ENCODE measurements at regions not wholly inside any gene's neighbourhood (a gene's known extent, or its start where the extent isn't known, plus 50 kb on each side); places are given as distances from the start of the nearest gene placed in this dataset.

DNA sequence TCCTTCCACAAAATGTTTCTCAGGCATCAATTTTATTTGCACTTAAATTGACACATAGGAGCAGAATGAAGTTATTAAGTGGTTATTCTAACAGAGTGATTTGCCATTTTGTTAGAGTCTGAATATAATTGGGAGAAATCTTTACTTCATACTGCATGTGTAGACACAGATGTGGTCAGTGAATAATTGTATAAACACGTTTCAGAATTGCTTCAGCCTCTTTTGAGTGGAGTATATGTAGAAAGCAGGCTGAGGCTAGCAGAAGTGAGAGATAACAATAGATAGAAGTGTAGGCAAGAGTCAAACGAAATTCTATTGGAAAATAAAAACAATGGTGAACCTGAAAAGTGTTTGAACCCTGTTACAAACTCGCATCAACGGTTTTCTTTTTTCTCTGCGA is 270.7 kb downstream of the TMEM167A start:
- no peak for DNase-seq (ENCODE audit: low spot score)

DNA sequence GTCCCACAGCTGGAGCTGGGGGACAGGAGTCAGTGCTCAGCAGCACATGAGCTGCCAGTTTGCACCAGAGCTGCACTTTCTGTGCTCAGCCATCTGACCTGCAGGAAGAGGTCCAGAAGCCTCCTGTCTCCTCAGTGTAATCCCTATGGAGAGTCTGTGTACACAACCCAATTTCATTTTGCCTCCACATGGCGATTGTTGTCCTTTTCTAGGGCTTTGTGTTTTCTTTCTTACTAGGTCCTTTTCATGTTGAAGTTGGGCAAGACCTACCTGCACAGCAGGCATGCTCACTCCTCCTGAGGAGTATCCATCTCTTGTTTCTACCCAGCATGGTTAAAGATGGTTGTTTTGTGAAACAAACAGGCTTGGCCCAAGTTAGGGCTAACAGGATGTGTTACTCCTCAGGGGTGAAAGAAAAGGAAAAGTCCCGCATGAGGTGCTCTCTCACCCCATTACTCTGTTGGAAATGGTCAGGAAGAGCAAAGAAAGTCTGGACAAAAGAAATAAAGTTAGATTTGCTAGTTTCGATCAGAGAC is 273.0 kb downstream of the TMEM167A start:
- no peak for DNase-seq (ENCODE audit: low spot score)

DNA sequence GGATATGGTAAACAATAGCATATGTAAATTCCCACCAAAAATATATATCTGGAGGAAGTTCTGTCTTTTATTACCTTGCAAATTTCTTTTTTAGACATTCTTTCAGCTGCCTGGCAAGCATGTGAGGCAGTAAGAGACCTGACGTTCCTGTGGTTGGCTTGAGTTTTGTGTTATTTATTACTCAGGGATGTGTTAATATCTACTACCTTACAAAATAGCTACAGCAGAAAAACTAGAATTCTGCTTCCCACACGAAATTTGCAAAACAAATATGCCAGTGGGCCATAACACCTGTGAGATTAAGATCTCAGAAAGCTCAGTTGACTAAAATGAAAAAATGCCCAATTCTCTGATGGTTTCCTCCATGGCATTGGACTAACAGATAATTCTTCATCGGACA is 274.2 kb downstream of the TMEM167A start:
- DNase-seq (ENCODE audit: low spot score): no peak

DNA sequence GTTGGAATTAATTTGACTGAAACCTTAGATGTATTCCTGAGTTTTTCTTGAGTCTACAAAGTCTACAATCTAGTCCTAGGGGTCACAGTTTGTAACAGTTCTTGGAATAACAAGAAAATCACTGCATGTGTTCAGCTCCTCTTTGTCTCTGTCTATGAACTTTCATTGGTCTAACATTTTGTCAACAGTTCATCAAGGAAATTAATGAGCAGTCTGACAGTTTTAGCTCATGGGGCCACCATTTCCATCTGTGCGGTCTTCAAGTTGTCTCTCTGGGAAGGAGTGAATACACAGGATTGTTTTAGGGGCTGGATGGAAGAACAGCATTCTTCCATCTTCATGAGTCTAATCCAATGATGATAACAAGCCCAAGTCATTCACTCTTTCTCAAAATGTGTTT is 276.4 kb downstream of the TMEM167A start:
- no peak for DNase-seq (ENCODE audit: low spot score)

DNA sequence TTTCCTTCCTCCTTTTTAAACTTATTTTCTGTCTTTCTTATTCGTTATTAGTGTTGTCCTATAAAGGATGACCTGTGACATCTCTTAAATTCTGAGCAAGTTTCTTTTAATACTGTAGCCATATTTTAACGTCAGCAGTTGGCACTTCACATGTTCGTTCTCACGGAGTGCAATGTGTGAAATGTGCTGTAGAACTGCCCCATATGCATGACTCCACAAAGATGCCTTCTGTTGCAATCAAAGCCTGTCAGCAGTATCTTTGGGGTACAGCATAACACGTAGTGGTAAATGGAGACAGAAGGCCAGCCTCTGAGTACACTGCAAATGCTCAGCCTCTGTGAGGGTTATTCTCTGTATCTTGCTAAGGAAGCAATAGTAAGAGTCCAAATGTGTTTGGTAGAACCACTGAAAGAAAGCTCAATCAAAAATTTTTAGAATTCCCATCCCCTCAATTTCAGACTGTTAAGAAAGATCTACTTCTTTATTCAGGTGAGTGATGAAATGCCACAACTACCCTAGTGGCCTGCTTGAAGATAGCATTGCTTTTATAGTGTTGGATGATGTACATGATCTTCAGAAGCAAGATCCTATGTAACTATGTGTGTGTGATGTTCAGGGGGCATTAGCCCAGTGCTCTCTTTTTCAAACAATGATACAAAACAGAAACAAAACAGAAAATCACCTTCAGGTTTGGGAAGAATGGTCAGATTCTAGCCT is 277.7 kb downstream of the TMEM167A start:
- DNase-seq (ENCODE audit: low spot score): no peak

DNA sequence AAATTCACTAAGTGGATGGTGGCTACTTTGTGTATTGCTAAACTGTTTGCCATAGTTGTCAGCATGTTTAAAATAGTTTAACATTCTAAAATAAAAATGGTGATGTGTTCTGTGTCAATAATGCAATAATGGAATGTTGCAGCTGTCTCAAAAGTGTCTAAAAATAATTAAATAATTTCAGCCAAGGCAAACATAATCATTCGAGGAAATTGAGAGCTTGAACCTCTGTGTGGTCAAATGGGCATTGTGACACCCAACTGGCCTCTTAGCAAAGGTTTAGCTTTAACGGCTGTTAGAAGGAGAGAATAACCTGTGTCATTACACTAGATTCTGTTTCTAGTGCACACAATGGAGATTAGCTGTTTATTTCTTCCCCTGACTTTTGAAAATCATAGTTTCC is 278.5 kb downstream of the TMEM167A start:
- DNase-seq (ENCODE audit: low spot score): no peak

DNA sequence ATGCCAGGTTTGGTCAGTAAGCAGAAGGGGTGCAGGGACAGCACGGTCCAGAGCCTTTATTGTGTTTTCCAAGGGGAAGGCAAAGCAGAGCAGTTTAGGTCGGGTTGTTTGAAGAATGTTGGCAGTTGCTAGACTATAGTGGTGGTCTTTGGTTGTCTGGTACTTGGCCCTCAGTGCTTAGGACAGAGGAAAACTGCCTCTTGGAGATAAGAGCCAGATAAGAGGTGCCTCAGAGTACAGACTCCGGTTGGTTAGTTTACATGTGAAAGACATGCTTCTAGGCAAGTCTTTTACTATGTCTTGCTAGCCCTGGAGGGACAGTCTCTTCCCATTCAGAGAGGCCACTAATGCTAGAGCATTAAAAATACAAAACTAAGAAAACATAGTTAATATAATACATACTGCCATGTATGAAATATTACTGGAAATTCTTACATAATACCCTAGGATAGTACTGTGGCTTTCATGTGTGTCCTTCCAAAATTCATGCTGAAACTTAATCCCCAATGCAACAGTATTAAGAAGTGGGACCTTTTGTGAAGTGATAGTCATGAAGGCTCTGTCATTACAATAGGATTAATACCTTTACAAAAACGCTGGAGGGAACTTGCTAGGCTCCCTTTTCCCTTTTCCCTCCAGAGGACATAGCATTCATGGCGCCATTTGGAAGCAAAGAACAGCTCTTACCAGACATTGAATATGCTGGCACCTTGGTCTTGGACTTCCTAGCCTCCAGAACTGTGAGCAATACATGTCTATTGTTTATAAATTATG is 280.4 kb downstream of the TMEM167A start:
- DNase-seq (ENCODE audit: low spot score): no peak

DNA sequence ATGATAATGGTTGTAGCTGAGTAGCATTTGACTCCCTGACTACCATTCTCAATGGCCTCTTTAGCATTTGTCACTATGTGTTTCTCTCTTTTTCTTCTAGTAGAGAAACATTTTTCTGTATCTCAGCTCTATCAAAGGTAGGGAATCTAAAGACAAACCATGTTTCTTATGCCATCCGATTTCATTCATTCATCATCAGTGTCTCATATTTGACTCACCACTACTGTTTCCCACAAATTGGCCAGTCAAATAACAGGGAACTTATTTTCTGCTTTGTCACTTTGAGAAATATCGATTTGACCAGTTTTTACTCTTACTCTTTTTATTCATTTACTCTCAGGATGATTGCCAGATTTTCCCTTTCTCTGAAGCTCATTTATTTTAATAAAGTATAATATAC is 282.3 kb downstream of the TMEM167A start:
- no peak for DNase-seq (ENCODE audit: low spot score)

DNA sequence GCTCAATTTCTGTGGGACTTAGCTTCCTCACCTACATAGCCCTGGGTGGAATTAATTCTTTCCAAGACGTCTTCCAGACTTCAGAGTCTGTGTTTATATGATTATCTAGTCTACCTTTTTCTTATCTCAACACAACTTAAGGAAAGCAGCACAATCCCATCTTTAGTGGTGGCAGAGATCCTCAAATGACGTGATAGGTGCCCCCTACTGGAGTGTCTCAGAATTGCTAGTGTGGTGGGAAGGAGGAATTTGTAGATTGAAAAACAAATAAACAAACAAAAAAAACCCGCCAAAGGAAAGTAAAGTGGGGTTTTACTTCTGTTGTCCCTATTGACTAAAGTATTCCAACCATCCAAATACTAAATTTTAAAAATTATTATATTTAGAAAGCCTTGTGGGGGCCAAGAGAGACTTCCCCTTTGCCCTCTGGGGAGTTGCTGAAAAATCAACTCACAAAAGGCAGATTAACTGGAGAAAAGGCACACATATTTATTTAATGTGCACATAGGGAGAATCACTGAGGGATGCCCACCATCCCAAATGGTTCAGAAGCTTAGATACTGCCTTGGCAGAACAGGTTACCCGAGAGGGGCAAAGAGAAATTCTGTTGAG is 283.3 kb downstream of the TMEM167A start:
- DNase-seq (ENCODE audit: low spot score): peak; percentile 19

DNA sequence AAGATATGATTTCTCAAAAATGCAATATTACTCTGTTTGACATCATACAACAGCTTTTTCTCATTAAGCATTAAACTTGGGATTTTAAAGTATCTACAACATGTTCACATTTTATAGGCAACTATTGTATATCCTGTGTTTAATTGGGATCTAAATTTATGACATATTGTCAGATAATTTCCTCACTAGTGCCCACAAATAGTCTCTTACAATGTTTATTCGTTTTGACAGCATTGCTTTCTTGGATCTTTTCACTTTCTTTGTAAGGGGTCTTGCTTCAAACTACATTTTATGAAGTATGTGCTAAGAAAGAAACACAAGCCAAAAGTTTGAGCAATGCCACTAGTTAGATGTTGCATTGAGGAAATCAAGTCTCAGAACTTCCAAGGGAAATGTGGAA is 285.1 kb downstream of the TMEM167A start:
- DNase-seq (ENCODE audit: low spot score): no peak

DNA sequence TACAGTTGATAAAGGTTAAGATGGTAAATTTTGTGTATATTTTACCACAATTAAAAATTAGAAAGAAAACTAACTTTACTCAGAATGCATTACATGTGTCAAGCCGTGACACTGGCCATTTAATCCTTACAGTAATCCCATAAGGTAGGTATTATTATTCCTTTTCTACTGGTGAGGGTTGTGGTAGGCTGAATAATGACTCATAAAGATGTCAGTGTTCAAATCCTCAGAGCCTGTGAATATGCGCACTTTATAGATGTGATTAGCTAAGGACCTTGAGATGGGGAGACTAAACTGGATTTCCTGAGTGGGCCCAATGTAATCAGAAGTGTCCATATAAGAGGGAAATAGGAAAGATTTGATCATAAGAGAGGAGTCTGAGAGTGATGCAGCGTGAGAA is 288.1 kb downstream of the TMEM167A start:
- no peak for DNase-seq (ENCODE audit: low spot score)

DNA sequence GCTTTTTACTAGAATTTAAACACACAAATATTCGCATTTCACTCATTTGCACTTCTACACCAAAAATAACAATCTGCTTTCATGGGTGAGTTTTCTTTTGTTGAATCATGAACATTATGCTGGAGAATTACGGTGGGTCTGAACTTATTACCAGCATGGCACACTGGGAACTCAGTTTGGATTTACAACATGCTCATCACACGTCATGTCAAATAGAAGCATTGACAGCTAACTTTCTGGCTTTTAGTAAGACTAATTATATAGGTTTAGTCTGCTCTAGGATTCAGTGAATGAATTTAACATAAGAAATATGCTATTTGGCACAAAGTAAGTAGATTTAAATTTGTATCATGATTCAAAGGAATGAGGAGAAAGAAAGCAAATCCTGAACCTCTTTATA is 290.4 kb downstream of the TMEM167A start:
- no peak for DNase-seq (ENCODE audit: low spot score)

DNA sequence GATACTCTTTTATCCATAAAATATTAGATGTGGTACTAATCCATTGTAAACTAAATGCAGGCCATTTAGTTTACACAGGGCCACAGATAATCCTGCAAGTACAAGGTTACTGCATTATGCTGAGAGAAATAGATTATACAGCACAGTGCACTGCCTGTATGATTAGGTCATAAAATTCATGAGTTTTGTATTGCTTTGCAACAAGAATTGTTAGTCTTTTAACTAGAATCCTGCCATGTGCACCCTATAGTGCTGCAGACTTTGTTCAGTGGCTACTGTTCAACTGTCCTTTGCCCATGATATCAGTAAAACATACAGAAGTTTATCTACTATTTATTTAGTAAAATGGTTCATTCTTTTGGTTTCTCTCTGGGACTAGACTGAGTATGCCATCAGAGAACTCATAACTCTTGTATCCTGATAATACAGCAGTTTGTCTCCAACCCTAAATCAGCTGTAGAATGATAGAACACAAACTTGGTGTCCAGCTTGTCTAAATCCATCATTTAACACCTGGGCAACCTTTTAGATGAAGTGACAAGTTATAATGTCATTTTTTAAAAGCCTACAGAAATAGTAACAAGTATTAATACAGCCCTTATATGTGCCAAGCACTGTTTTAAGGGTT is 291.2 kb downstream of the TMEM167A start:
- no peak for DNase-seq (ENCODE audit: low spot score)

DNA sequence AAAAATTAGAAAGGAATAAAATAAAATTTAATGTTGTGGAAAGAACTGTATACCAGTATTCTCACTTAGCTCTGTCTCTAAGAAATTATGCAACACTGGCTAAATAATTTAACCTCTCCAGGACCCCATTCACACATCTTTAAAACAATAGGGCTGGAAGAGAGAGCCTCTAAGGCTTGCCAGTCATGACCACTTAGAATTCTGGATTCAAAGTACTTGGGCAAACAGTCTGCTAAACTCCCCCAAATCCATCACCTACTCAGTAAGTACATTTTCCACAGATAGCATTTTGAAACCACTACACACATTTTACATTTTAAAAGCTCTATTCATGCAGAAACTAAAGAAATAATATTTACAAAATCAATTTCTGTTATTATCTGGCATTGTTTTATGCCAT is 291.7 kb downstream of the TMEM167A start:
- DNase-seq (ENCODE audit: low spot score): no peak

DNA sequence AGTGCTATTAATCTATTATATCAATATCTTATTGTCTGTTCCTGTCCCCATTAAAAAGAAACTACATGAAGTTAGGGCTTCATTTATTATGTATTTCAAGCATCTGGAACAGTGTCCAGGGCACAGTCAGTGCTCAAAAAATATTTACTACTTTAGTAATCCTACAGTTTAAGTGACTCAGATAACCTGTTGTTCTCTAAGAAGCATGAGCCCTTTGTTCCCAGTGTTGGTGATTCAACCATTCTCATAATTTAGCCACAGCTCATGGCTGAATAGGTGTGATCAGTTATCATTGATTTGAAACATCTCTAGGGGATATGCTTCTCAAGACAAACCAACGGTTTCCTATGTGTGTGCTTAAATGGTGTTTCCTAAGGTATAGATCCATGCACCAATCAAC is 292.7 kb downstream of the TMEM167A start:
- no peak for DNase-seq (ENCODE audit: low spot score)

DNA sequence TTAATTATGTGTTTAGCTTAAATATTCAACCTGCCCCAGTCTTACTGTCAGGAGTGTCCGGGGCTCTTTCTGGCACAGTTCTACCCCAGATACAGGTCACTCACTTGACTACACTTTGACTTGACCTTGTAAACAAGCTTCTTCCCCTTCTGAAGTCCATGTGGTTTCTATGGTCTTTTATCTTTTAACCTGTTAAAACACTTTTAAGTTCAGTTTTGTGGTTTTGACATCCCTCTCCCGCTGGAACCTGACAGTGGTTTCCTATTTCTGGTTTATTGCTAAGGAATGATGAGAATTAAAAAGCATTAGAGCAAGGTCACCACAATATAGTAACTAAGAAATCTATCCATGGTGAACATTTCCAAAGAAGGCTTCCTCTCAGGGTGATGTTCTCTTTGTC is 300.1 kb downstream of the TMEM167A start:
- DNase-seq (ENCODE audit: low spot score): no peak

DNA sequence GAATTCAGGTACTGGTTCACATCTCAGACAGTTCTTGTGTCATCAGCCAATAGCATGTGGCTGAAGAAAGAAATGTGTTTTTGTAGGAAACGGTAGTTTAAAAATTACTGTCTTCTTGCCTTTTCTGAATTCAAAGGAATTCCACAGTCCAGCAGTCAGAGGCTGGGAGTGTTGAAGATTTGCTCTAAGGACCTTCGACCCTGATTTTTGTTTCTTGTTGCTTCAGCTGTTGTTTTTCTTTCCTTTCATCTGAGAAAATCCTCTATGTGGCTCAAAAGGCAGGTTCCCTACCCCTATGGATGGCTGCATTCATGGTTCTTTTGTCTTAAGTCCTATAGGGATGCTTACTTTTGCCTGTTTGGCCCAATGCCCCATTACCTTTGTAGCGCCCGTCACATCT is 304.9 kb downstream of the TMEM167A start:
- no peak for DNase-seq (ENCODE audit: low spot score)

DNA sequence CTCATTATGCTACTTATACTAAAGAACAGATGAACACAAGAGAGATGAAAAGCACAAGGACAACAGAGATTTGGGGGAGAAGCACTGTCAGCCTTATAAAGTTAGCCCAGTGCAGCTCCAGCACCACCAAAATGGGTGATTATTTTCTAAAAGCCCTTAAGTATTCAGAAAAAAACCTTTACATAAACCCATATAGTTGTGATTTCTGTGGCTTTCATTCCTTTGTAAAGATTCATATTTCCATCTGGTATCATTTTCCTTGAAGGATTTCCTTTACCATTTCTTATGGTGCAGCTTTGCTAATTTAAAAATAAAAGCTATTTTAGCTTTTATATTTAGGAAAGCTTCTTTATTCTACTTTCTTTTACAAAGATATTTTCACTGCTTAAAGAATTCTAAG is 311.0 kb downstream of the TMEM167A start:
- no peak for DNase-seq (ENCODE audit: low spot score)

DNA sequence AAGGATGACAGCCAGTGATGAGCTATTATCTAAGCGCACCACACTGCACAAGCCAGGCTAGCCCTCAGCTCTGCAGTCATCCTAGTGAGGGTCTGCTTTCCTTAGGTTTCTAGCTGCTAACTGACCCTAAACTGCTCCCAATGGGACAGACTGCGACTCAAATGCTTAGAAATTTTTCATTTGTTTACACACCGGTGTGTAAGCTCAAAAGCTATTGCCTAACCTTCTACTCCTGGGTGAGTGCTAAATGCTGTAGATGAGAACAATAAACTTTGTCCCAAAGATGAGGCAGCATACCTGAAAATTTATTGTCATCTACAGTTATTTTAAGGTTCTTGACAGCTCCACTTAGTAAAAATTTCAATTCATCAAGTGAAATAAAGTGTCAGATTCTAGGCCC is 311.4 kb downstream of the TMEM167A start:
- peak; percentile 42 for DNase-seq (ENCODE audit: low spot score)

DNA sequence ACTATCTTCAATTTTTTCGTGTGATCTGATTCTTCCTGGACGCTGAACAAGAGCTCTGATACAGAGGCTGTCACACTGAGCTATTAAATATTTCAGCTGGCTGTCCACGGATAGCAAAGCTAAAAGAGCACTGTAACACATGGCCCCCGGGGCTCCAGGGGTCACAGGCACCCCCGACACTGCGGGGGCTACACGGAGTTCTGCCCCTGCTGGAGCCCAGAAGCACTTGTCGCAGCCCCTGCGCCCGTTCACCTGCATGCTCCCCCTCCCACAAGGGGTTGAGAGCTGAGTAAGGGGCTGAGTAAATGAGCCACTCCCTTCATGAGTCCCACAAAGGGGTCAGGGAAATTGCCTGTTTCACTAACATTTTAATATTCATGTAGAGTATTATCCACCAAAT is 316.3 kb downstream of the TMEM167A start:
- no peak for DNase-seq (ENCODE audit: low spot score)

DNA sequence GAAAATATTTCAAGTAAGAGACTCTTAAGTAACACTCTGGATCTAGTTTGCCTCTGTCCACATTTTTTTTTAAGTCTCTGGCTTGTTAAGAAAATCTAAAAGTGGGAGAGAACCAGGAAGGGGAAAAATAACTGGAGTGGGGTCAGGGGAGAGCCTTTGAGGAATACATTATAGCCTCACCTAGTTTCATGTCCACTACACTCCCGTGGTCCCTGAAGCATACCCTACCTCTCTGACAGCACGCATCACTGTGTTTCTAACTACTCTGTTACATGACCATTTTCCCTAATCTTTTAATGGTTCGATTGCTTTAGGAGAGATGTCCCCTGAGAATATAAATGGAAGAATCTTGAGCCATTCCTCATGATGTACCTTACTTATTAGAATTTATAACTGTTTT is 318.3 kb downstream of the TMEM167A start:
- DNase-seq (ENCODE audit: low spot score): no peak

DNA sequence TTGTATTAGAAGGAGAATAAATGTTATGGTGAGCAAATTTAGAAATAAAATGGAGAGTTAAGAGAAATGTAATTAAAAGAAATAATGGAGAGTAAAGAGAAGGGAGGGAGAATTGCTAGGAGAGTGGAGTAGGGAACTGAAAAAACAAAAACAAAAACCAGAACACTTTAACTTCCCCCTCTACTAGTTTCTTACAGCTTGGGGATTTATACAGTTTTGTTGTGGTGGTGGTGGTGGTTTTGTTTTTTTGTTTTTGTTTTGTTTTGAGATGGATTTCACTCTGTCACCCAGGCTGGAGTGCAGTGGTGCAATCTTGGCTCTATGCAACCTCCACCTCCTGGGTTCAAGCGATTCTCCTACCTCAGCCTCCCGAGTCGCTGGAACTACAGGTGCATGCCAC is 322.4 kb downstream of the TMEM167A start:
- no peak for DNase-seq (ENCODE audit: low spot score)
